CD14-positive monocyte (primary cell): ENCODE measurements at regions not wholly inside any gene's neighbourhood (a gene's known extent, or its start where the extent isn't known, plus 50 kb on each side); places are given as distances from the start of the nearest gene placed in this dataset.

Source experiments
- DNase-seq, 3 donors: peaks; one replicate each; pipeline ENCODE4 v3.0.0-alpha.2; 2011 to 2022
- H2AFZ ChIP-seq: 2 replicates; pipeline ENCODE4 v1.6.0; 2012; ENCODE audit warnings: mild to moderate bottlenecking, low read depth, low read length, inconsistent platforms; ENCODE audit not compliant: insufficient read depth, poor library complexity, severe bottlenecking
- H3K27ac ChIP-seq, 2 donors: 1 replicate in 1 of 2; 2 replicates in 1 of 2; pipeline ENCODE4 v1.5.1; 2012 to 2013; ENCODE audit warnings: low read length in 2 of 2, control low read depth in 1 of 2, inconsistent platforms in 1 of 2, low read depth in 1 of 2, mild to moderate bottlenecking in 1 of 2
- H3K27me3 ChIP-seq, 2 donors: one replicate each; pipeline versions ENCODE4 v1.6.0 to v1.6.1; 2011 to 2013; ENCODE audit warnings: low read length in 2 of 2; ENCODE audit not compliant: control insufficient read depth in 2 of 2, insufficient read depth in 2 of 2
- H3K36me3 ChIP-seq, 2 donors: replicated peaks in 1 of 2; 1 replicate in 1 of 2; 2 replicates in 1 of 2; pipeline versions ENCODE4 v1.5.1 to v1.6.1; 2012 to 2013; ENCODE audit warnings: low read length in 2 of 2, control low read depth in 1 of 2, inconsistent platforms in 1 of 2, mild to moderate bottlenecking in 1 of 2; ENCODE audit not compliant: insufficient read depth in 2 of 2, control insufficient read depth in 1 of 2
- H3K4me1 ChIP-seq, 2 donors: 1 replicate in 1 of 2; 2 replicates in 1 of 2; pipeline versions ENCODE4 v1.5.1 to v1.6.1; 2012 to 2013; ENCODE audit warnings: low read length in 2 of 2, control low read depth in 1 of 2, inconsistent platforms in 1 of 2, mild to moderate bottlenecking in 1 of 2, moderate library complexity in 1 of 2; ENCODE audit not compliant: insufficient read depth in 2 of 2, control insufficient read depth in 1 of 2
- H3K4me2 ChIP-seq: replicated peaks from 2 replicates; pipeline ENCODE3; 2012; ENCODE audit warnings: low read length, moderate library complexity, mild to moderate bottlenecking; ENCODE audit not compliant: poor library complexity, severe bottlenecking; ENCODE audit errors: extremely low read depth
- H3K4me3 ChIP-seq, 3 experiments: fragments of 200-600 bp in 1 of 3; sonication (generic) in 1 of 3; replicated peaks in 1 of 3; 1 replicate in 2 of 3; 2 replicates in 1 of 3; pipeline ENCODE4 v1.5.1; 2011 to 2013; ENCODE audit warnings: low read length in 3 of 3, mild to moderate bottlenecking in 3 of 3, control low read depth in 2 of 3, low read depth in 2 of 3, inconsistent platforms in 1 of 3, moderate library complexity in 1 of 3
- H3K79me2 ChIP-seq: 2 replicates; pipeline ENCODE4 v1.6.0; 2012; ENCODE audit warnings: mild to moderate bottlenecking, control low read depth, inconsistent platforms, low read length, moderate library complexity; ENCODE audit not compliant: insufficient read depth
- H3K9ac ChIP-seq: 2 replicates; pipeline ENCODE4 v1.6.0; 2017; ENCODE audit warnings: low read length, mild to moderate bottlenecking; ENCODE audit not compliant: insufficient read depth, poor library complexity, severe bottlenecking
- H3K9me3 ChIP-seq, 2 donors: replicated peaks in 1 of 2; 1 replicate in 1 of 2; 2 replicates in 1 of 2; pipeline versions ENCODE4 v1.5.1 to v1.6.1; 2012 to 2013; ENCODE audit warnings: low read length in 2 of 2, control low read depth in 1 of 2; ENCODE audit not compliant: control insufficient read depth in 1 of 2, insufficient read depth in 1 of 2
- H4K20me1 ChIP-seq: 2 replicates; pipeline ENCODE4 v1.6.0; 2012; ENCODE audit warnings: mild to moderate bottlenecking, low read length, control low read depth, moderate library complexity; ENCODE audit not compliant: insufficient read depth
- H3K27ac Mint-ChIP-seq, 7 donors: one replicate each; pipeline ENCODE4 v1.8.0; 2020; ENCODE audit warnings: mild to moderate bottlenecking in 7 of 7, mixed read lengths in 7 of 7, moderate library complexity in 6 of 7, inconsistent platforms in 2 of 7
- H3K27me3 Mint-ChIP-seq, 3 donors: one replicate each; pipeline ENCODE4 v1.8.0; 2021 to 2022; ENCODE audit warnings: low read depth in 3 of 3, mild to moderate bottlenecking in 3 of 3, mixed read lengths in 3 of 3, moderate library complexity in 3 of 3, inconsistent platforms in 1 of 3
- H3K36me3 Mint-ChIP-seq, 2 donors: one replicate each; pipeline ENCODE4 v1.8.0; 2020; ENCODE audit warnings: mixed read lengths in 2 of 2, inconsistent platforms in 1 of 2, mild to moderate bottlenecking in 1 of 2
- H3K4me1 Mint-ChIP-seq: one replicate; pipeline ENCODE4 v1.8.0; 2020; ENCODE audit warnings: mild to moderate bottlenecking, mixed read lengths
- H3K4me3 Mint-ChIP-seq, 2 donors: one replicate each; pipeline ENCODE4 v1.8.0; 2020; ENCODE audit warnings: mild to moderate bottlenecking in 2 of 2, mixed read lengths in 2 of 2, moderate library complexity in 1 of 2
- H3K9me3 Mint-ChIP-seq, 7 donors: one replicate each; pipeline ENCODE4 v1.8.0; 2020 to 2022; ENCODE audit warnings: mixed read lengths in 7 of 7, mild to moderate bottlenecking in 6 of 7, moderate library complexity in 6 of 7, inconsistent platforms in 2 of 7
- WGBS: methylation state at CpG from one replicate; pipeline ENCODE4 v1.1.5; 2013; ENCODE audit warnings: missing lambda C conversion rate; ENCODE audit not compliant: insufficient coverage; 5-methylcytosine and 5-hydroxymethylcytosine counted together
- intact Hi-C, 2 donors: fragments of 100-400 bp; cut with micrococcal nuclease; formaldehyde crosslinking; loops; one replicate each; pipeline versions ENCODE4 v1.15.0 to v1.15.1; 2023
- TF ChIP-seq, protein P1 (sequence below): fragments of 200-600 bp; IDR thresholded peaks from one replicate; pipeline ENCODE4 v1.8.0; 2022; ENCODE audit warnings: antibody characterized with exemption, mild to moderate bottlenecking

DNA sequence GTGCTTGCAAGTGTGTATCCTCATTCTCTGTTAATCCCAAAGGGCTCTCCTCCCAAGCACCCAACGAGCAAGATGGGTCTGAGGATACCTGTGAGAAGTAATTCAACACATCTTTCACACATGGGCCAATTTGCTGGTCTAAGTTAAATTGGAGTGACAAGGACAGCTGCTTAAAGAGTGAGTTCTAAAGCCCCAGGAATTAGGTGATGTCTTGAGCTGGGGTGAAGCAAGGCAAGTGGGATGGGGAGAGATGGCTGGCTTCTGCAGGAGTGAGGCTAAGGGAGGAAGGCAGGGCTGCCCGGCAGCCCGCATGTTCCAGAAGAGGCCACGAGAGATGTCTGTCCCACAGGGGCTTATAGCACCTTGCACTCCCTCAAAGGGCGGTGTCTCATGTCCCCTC is 288.5 kb downstream of the CDH26 start:
- intact Hi-C loops: no loop called here
- Histone ChIP-seq H3K4me1 (no peaks in the 10 kb centered on the region), H3K4me2 (no peak overlapping the region), H4K20me1 (no peaks in the 10 kb centered on the region), H3K27me3 (no peaks in the 10 kb centered on the region), H3K9me3 (no peaks in the 10 kb centered on the region), H2AFZ (no peak overlapping the region), H3K36me3 (no peaks in the 10 kb centered on the region), H3K4me3 (no peak overlapping the region), H3K9ac (no peak overlapping the region), H3K79me2 (no peaks in the 10 kb centered on the region), H3K27ac (no peak overlapping the region)
- DNase-seq: no peak
- Mint-ChIP-seq H3K4me3 (no peak overlapping the region), H3K9me3 (peaks cover 0 to 1% (median 0%) of the 10 kb centered on the region in 7 donors), H3K27me3 (no peaks in the 10 kb centered on the region), H3K4me1 (no peaks in the 10 kb centered on the region), H3K27ac (peak overlapping the region in 2 of 7 donors; percentile 10 to 90), H3K36me3 (peaks cover 6 to 9% of the 10 kb centered on the region in 2 donors)
- TF ChIP-seq, protein P1, sequence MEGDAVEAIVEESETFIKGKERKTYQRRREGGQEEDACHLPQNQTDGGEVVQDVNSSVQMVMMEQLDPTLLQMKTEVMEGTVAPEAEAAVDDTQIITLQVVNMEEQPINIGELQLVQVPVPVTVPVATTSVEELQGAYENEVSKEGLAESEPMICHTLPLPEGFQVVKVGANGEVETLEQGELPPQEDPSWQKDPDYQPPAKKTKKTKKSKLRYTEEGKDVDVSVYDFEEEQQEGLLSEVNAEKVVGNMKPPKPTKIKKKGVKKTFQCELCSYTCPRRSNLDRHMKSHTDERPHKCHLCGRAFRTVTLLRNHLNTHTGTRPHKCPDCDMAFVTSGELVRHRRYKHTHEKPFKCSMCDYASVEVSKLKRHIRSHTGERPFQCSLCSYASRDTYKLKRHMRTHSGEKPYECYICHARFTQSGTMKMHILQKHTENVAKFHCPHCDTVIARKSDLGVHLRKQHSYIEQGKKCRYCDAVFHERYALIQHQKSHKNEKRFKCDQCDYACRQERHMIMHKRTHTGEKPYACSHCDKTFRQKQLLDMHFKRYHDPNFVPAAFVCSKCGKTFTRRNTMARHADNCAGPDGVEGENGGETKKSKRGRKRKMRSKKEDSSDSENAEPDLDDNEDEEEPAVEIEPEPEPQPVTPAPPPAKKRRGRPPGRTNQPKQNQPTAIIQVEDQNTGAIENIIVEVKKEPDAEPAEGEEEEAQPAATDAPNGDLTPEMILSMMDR: no peak
- WGBS: 93% methylated on average over 3 of the region's 5 CpGs

DNA sequence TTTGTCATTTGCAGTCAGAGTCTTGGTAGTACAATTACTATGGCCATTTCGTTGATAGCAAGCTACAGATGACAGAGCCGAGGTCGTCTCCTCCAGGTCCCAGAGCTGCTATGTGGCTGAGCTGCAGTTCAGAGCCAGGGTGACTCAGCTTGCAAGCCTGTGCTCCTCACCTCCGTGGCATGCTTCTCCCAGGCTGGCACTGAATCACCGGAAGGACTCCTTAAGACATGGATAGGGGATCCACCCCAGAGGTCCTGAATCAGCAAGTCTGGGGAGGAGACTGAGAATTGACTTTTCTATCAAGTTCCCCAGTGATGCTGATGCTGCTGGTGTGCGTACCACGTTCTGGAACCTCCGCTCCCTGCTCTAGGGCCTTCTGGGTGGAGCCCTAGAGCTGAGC is 291.2 kb downstream of the CDH26 start:
- intact Hi-C loops: no loop called here
- H3K4me1 ChIP-seq: no peaks in the 10 kb centered on the region
- WGBS: 95% methylated on average over 8 of the region's 8 CpGs
- H3K27me3 ChIP-seq: no peaks in the 10 kb centered on the region
- Mint-ChIP-seq H3K27me3 (no peaks in the 10 kb centered on the region), H3K4me3 (no peak overlapping the region), H3K27ac (no peak overlapping the region), H3K36me3 (peaks cover 3 to 9% of the 10 kb centered on the region in 2 donors), H3K9me3 (peaks cover 0 to 2% (median 0%) of the 10 kb centered on the region in 7 donors), H3K4me1 (no peaks in the 10 kb centered on the region)
- no peak overlapping the region for H3K4me3 ChIP-seq
- DNase-seq: no peak
- no peak overlapping the region for H3K9ac ChIP-seq
- H2AFZ ChIP-seq: no peak overlapping the region
- no peaks in the 10 kb centered on the region for H3K79me2 ChIP-seq
- H4K20me1 ChIP-seq: no peaks in the 10 kb centered on the region
- no peaks in the 10 kb centered on the region for H3K9me3 ChIP-seq
- H3K27ac ChIP-seq: no peak overlapping the region
- no peaks in the 10 kb centered on the region for H3K36me3 ChIP-seq
- TF ChIP-seq, protein P1: no peak
- H3K4me2 ChIP-seq: no peak overlapping the region
